Fibroblast of mammary gland (primary cell): ENCODE measurements at regions not wholly inside any gene's neighbourhood (a gene's known extent, or its start where the extent isn't known, plus 50 kb on each side); places are given as distances from the start of the nearest gene placed in this dataset.
"Not testable (repeated sequence)": the region's sequence is repeated elsewhere in the genome, so short reads cannot be mapped to it uniquely, and the experiment has no call there.

ENCODE experiments used
- DNase-seq: peaks from one replicate; pipeline ENCODE4 v3.0.0-alpha.2; 2010; ENCODE audit warnings: low read depth
- H3K4me3 ChIP-seq: 2 replicates; pipeline ENCODE4 v1.5.1; 2011; ENCODE audit warnings: low read depth, mild to moderate bottlenecking, low read length, moderate library complexity; ENCODE audit not compliant: control insufficient read depth
- TF ChIP-seq, protein P1 (sequence below): conservative IDR thresholded peaks from 2 replicates; pipeline ENCODE4 v1.5.1; 2011; ENCODE audit warnings: low read depth, low read length, inconsistent platforms; ENCODE audit not compliant: control insufficient read depth, insufficient read depth

DNA sequence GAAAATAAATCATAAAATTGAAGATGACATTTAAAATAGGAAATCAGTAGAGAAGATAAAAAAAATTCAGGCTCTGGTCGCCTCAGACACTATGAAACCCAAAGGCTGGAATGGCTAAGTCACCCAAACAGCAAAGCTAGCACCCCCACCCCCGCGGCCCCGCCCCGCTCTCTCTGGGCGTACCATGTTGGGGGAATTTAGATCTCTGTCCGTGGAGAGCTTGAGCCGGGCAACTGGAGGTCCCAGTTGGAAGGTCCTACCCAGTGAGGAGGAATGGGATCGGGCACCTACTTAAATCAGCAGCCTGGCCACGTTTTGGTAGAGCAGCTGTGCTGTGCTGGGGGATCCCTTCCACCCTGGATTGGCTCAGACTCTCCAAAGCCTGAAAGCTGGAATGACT is 150.6 kb upstream of the ANKRD55 start:
- no peak overlapping the region for H3K4me3 ChIP-seq
- TF ChIP-seq, protein P1, sequence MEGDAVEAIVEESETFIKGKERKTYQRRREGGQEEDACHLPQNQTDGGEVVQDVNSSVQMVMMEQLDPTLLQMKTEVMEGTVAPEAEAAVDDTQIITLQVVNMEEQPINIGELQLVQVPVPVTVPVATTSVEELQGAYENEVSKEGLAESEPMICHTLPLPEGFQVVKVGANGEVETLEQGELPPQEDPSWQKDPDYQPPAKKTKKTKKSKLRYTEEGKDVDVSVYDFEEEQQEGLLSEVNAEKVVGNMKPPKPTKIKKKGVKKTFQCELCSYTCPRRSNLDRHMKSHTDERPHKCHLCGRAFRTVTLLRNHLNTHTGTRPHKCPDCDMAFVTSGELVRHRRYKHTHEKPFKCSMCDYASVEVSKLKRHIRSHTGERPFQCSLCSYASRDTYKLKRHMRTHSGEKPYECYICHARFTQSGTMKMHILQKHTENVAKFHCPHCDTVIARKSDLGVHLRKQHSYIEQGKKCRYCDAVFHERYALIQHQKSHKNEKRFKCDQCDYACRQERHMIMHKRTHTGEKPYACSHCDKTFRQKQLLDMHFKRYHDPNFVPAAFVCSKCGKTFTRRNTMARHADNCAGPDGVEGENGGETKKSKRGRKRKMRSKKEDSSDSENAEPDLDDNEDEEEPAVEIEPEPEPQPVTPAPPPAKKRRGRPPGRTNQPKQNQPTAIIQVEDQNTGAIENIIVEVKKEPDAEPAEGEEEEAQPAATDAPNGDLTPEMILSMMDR: no peak
- DNase-seq: peak; percentile 1

DNA sequence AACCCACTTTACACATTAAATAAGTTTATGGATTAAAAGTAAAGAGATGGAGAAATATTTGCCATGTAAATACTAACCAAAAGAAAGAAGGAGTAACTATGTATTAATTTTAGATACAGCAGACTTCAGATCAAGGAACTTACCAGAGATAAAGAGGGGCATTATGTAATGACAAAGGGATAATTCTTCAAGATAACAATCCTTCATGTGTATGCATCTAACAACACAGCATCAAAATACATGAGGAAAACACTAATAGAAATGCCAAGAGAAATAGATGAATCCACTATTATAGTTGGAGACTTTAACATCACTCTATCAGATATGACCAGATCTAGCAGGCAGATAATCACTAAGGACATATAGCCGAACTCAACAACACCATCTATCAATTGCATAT is 149.8 kb upstream of the ANKRD55 start:
- no peak for DNase-seq
- H3K4me3 ChIP-seq: no peak overlapping the region
- TF ChIP-seq, protein P1: no peak

DNA sequence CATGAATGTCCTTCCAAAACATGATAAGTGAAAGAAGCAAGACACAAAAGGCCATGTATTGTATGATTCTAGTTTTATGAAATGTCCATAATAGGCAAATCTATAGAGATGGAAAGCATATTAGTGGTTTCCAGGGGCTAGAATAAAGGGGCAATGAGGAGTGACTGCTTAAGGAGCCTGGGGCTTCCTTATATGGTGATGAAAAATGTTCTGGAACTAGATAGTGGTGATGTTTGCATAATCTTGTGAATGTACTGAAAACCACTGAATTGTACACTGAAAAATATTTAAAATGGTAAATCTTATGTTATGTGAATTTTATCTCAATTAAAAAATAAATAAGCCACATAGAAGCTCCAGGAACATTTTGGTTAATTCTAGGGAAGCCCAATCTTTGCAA is 144.4 kb upstream of the ANKRD55 start:
- TF ChIP-seq, protein P1: no peak
- no peak for DNase-seq
- no peak overlapping the region for H3K4me3 ChIP-seq

DNA sequence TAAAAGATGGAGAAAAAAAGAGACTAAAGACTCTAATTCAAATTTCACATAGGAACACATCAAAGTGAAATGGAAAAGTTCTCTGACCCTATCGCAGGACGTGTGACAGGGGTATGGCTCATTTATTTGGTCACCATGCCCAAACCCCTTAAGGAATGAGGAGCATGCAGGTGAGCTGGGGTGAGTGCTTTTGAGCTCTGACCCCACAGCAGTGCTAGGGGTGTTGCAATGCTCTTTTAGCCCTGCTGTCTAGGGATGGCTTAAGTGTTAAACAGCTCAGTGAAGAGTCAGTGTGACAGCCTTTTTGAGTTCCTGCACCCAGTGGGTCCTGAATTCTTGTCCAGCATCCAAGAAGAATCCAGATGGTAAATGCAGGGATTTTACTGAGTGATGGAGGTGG is 143.0 kb upstream of the ANKRD55 start:
- TF ChIP-seq, protein P1: no peak
- no peak for DNase-seq
- H3K4me3 ChIP-seq: no peak overlapping the region

DNA sequence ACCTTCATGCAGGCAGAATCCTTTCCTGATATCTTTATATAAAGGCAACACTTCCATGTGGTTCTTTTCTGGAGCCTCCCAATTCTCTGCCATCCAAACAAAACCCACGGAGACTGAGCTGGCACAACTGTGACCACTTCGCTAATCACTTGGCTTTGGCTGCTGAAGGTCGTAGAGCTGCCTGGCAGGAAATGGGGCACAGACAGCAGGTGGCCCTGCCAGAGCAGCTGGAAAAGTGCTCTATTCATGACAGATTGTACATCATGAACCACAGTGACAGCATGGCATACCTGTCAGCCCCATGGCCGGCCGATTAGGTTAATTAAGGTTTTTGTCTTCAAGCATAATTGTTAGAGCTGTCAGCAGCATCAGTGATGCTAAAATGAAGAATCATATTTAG is 141.9 kb upstream of the ANKRD55 start:
- no peak overlapping the region for H3K4me3 ChIP-seq
- DNase-seq: no peak
- TF ChIP-seq, protein P1: no peak

DNA sequence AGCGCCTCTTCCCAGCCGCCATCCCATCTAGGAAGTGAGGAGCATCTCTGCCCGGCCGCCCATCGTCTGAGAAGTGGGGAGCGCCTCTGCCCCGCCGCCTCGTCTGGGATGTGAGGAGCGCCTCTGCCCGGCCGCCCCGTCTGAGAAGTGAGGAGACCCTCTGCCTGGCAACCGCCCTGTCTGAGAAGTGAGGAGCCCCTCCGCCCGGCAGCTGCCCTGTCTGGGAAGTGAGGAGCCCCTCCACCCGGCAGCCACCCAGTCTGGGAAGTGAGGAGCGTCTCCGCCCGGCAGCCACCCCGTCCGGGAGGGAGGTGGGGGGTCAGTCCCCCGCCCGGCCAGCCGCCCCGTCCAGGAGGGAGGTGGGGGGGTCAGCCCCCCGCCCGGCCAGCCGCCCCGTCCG is 139.4 kb upstream of the ANKRD55 start:
- DNase-seq, H3K4me3 ChIP-seq: not testable (repeated sequence)

DNA sequence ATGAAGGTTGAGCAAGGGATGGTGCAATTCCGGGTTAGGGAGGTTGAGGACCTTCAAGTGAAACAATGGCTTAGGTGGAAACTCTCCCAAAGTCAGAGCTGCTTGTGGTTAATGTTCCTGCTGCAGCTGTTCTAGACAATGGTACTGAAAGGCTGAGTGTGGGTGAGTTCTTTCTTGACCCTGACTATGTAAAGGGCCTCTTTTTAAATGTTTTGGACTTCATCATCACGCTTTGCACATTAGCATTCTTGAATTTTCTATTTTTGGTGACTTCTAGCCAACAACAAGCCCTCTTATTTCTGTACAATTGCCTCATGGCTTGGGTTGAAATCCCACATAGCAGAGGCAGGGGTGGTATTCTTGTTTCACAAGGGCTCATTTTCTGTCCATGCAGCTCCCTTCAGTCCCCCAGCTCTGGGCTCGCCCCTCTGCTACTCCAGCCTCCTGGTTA is 136.3 kb upstream of the ANKRD55 start:
- no peak overlapping the region for H3K4me3 ChIP-seq
- DNase-seq: no peak
- TF ChIP-seq, protein P1: no peak
